ENCODE measurements at regions not wholly inside any gene's neighbourhood (a gene's known extent, or its start where the extent isn't known, plus 50 kb on each side); places are given as distances from the start of the nearest gene placed in this dataset.

GRCh38 chr9:134504106-134504385, 137.6 kb upstream of the COL5A1 start:
- Histone ChIP-seq H3K27me3 (0 out of 2 replicates have a peak, but pooled peaks cover 4% of the 10 kb centered on the region), H3K36me3 (no peaks in the 10 kb centered on the region), H3K4me3 (ENCODE audit: low read depth, low read length) (no peak overlapping the region), H3K4me1 (peaks cover 17% of the 10 kb centered on the region), H3K9me3 (no peaks in the 10 kb centered on the region)
- TF ChIP-seq CTCF (IDR thresholded peaks at IDR 0.05; ENCODE audit: low read depth, low read length): no peak
- DNase-seq: no peak

- Histone ChIP-seq H3K36me3 (no peaks in the 10 kb centered on the region), H3K4me3 (ENCODE audit: low read depth, low read length) (no peak overlapping the region), H3K4me1 (peaks cover 17% of the 10 kb centered on the region), H3K27me3 (0 out of 2 replicates have a peak, but pooled peaks cover 4% of the 10 kb centered on the region), H3K9me3 (no peaks in the 10 kb centered on the region)
- DNase-seq: no peak
- TF ChIP-seq CTCF (IDR thresholded peaks at IDR 0.05; ENCODE audit: low read depth, low read length): no peak
Measured at GRCh38 chr9:134505032-134505431, 136.6 kb upstream of the COL5A1 start.

GRCh38 chr9:134509281-134509680, 132.3 kb upstream of the COL5A1 start:
- no peak overlapping the region for H3K4me3 ChIP-seq (ENCODE audit: low read depth, low read length)
- no peaks in the 10 kb centered on the region for H3K36me3 ChIP-seq
- DNase-seq: no peak
- H3K27me3 ChIP-seq: no peaks in the 10 kb centered on the region
- no peak for TF ChIP-seq CTCF (IDR thresholded peaks at IDR 0.05; ENCODE audit: low read depth, low read length)
- no peaks in the 10 kb centered on the region for H3K9me3 ChIP-seq
- peaks cover 3% of the 10 kb centered on the region for H3K4me1 ChIP-seq

- H3K27me3 ChIP-seq: no peaks in the 10 kb centered on the region
- H3K4me3 ChIP-seq (ENCODE audit: low read depth, low read length): no peak overlapping the region
- H3K9me3 ChIP-seq: no peaks in the 10 kb centered on the region
- no peaks in the 10 kb centered on the region for H3K36me3 ChIP-seq
- TF ChIP-seq CTCF (IDR thresholded peaks at IDR 0.05; ENCODE audit: low read depth, low read length): no peak
- peaks cover 3% of the 10 kb centered on the region for H3K4me1 ChIP-seq
- DNase-seq: no peak
Measured at GRCh38 chr9:134509817-134510216, 131.8 kb upstream of the COL5A1 start.

- no peak for TF ChIP-seq CTCF (IDR thresholded peaks at IDR 0.05; ENCODE audit: low read depth, low read length)
- no peak for DNase-seq
- peaks cover 23% of the 10 kb centered on the region for H3K4me1 ChIP-seq
- no peaks in the 10 kb centered on the region for H3K36me3 ChIP-seq
- H3K4me3 ChIP-seq (ENCODE audit: low read depth, low read length): no peak overlapping the region
- no peaks in the 10 kb centered on the region for H3K9me3 ChIP-seq
- H3K27me3 ChIP-seq: no peaks in the 10 kb centered on the region
Measured at GRCh38 chr9:134514503-134514902, 127.1 kb upstream of the COL5A1 start.

- TF ChIP-seq CTCF (IDR thresholded peaks at IDR 0.05; ENCODE audit: low read depth, low read length): no peak
- no peaks in the 10 kb centered on the region for H3K9me3 ChIP-seq
- H3K36me3 ChIP-seq: no peaks in the 10 kb centered on the region
- DNase-seq: no peak
- no peaks in the 10 kb centered on the region for H3K27me3 ChIP-seq
- H3K4me1 ChIP-seq: peaks cover 28% of the 10 kb centered on the region
- H3K4me3 ChIP-seq (ENCODE audit: low read depth, low read length): no peak overlapping the region
Measured at GRCh38 chr9:134515026-134515821, 126.4 kb upstream of the COL5A1 start.
